GM23338 (cell line): ENCODE measurements at regions not wholly inside any gene's neighbourhood (a gene's known extent, or its start where the extent isn't known, plus 50 kb on each side); places are given as distances from the start of the nearest gene placed in this dataset.

Experiments
- ATAC-seq: fragments of 200-7000 bp; cut with Tn5 transposase; 3 replicates; pipeline ENCODE4 v1.9.1; 2020
- DNase-seq: peaks from one replicate; pipeline ENCODE4 v3.0.0-alpha.2; 2015; ENCODE audit warnings: low spot score
- H2AFZ ChIP-seq: fragments of 200-600 bp; sonication (generic); 2 replicates; pipeline ENCODE4 v1.8.0; 2016; ENCODE audit warnings: antibody characterized with exemption, mild to moderate bottlenecking, moderate library complexity
- H3F3A ChIP-seq: fragments of 200-600 bp; sonication (generic); replicated peaks from 2 replicates; pipeline ENCODE4 v1.8.0; 2017; ENCODE audit warnings: antibody characterized with exemption, mixed run types, low read depth
- H3K27ac ChIP-seq: fragments of 200-600 bp; sonication (generic); 2 replicates; pipeline ENCODE4 v1.6.1; 2016; ENCODE audit warnings: low read depth
- H3K27me3 ChIP-seq: fragments of 200-600 bp; sonication (generic); 2 replicates; pipeline ENCODE4 v1.8.0; 2016; ENCODE audit warnings: mild to moderate bottlenecking, mixed run types, moderate library complexity; ENCODE audit not compliant: insufficient read depth
- H3K36me3 ChIP-seq: fragments of 200-600 bp; sonication (generic); 2 replicates; pipeline ENCODE4 v1.8.0; 2016; ENCODE audit warnings: mild to moderate bottlenecking; ENCODE audit not compliant: insufficient read depth
- H3K4me1 ChIP-seq: fragments of 200-600 bp; sonication (generic); 2 replicates; pipeline ENCODE4 v1.8.0; 2016; ENCODE audit warnings: mild to moderate bottlenecking, moderate library complexity; ENCODE audit not compliant: insufficient read depth
- H3K4me2 ChIP-seq: fragments of 200-600 bp; sonication (generic); 2 replicates; pipeline ENCODE4 v1.7.1; 2017; ENCODE audit warnings: mixed run types
- H3K4me3 ChIP-seq: fragments of 200-600 bp; sonication (generic); 2 replicates; pipeline ENCODE4 v1.6.1; 2016; ENCODE audit warnings: mixed run types
- H3K79me2 ChIP-seq: fragments of 200-600 bp; sonication (generic); replicated peaks from 2 replicates; pipeline ENCODE4 v1.8.0; 2017; ENCODE audit warnings: mild to moderate bottlenecking; ENCODE audit not compliant: insufficient read depth
- H3K9me2 ChIP-seq: fragments of 200-600 bp; sonication (generic); 2 replicates; pipeline ENCODE4 v1.8.0; 2017; ENCODE audit not compliant: insufficient read depth
- H4K20me1 ChIP-seq: fragments of 200-600 bp; sonication (generic); replicated peaks from 2 replicates; pipeline ENCODE4 v1.8.0; 2017; ENCODE audit warnings: mild to moderate bottlenecking; ENCODE audit not compliant: insufficient read depth
- H3K27ac Mint-ChIP-seq: 2 replicates; pipeline ENCODE4 v1.8.0; 2020; ENCODE audit warnings: inconsistent platforms, mild to moderate bottlenecking, moderate library complexity, mixed read lengths
- H3K27me3 Mint-ChIP-seq: 3 replicates; pipeline ENCODE4 v1.8.0; 2022; ENCODE audit warnings: low read depth, mild to moderate bottlenecking, moderate library complexity, mixed read lengths, inconsistent platforms; ENCODE audit not compliant: insufficient read depth, poor library complexity
- H3K36me3 Mint-ChIP-seq: 3 replicates; pipeline ENCODE4 v1.8.0; 2021; ENCODE audit warnings: low read depth, mild to moderate bottlenecking, inconsistent platforms, moderate library complexity, mixed read lengths
- H3K4me1 Mint-ChIP-seq: 3 replicates; pipeline ENCODE4 v1.8.0; 2020; ENCODE audit warnings: mild to moderate bottlenecking, inconsistent platforms, mixed read lengths
- H3K4me3 Mint-ChIP-seq: 3 replicates; pipeline ENCODE4 v1.8.0; 2021; ENCODE audit warnings: moderate library complexity, mild to moderate bottlenecking, inconsistent platforms, mixed read lengths
- H3K9me3 Mint-ChIP-seq: 3 replicates; pipeline ENCODE4 v1.8.0; 2020; ENCODE audit warnings: moderate library complexity, mild to moderate bottlenecking, inconsistent platforms, mixed read lengths
- CREB1 ChIP-seq: fragments of 250-450 bp; sonication (Bioruptor Pico); IDR thresholded peaks from 2 replicates; pipeline ENCODE4 v1.5.0; 2020; ENCODE audit warnings: low read depth, mild to moderate bottlenecking, moderate library complexity
- EZH2phosphoT487 ChIP-seq: fragments of 200-600 bp; sonication (generic); IDR thresholded peaks from one replicate; pipeline ENCODE4 v1.8.1; 2018; ENCODE audit warnings: antibody characterized with exemption; ENCODE audit not compliant: unreplicated experiment
- ZNF114 ChIP-seq: fragments of 250-450 bp; sonication (Bioruptor Pico); IDR thresholded peaks from 2 replicates; pipeline ENCODE4 v1.5.0; 2020; ENCODE audit warnings: mild to moderate bottlenecking, moderate library complexity
- ZNF331 ChIP-seq: fragments of 250-450 bp; sonication (Bioruptor Pico); IDR thresholded peaks from 2 replicates; pipeline ENCODE4 v1.5.0; 2020; ENCODE audit warnings: low read depth, mild to moderate bottlenecking, moderate library complexity
- ZNF462 ChIP-seq: fragments of 250-450 bp; sonication (Bioruptor Pico); IDR thresholded peaks from 2 replicates; pipeline ENCODE4 v1.5.0; 2020; ENCODE audit warnings: mild to moderate bottlenecking, moderate library complexity

- DNase-seq: no peak
- H3K36me3 Mint-ChIP-seq: peaks cover 6% of the 10 kb centered on the region; the same call in 2 of the 3 replicates
- H3K27me3 ChIP-seq: no peaks in the 10 kb centered on the region
- no peak overlapping the region for H3K4me2 ChIP-seq
- H3K4me3 ChIP-seq: no peak overlapping the region
- no peaks in the 10 kb centered on the region for H3F3A ChIP-seq
- no peak overlapping the region for H3K4me3 Mint-ChIP-seq
- H3K27me3 Mint-ChIP-seq: peaks cover 1% of the 10 kb centered on the region
- H3K79me2 ChIP-seq: no peaks in the 10 kb centered on the region
- TF ChIP-seq EZH2phosphoT487 (no peak), ZNF114 (CRISPR knock-in tag) (no peak), ZNF462 (no peak)
- H2AFZ ChIP-seq: no peak overlapping the region
- H3K36me3 ChIP-seq: no peaks in the 10 kb centered on the region
- H3K27ac Mint-ChIP-seq: no peak overlapping the region
- peaks cover 13% of the 10 kb centered on the region for H3K9me3 Mint-ChIP-seq
- no peak for ATAC-seq
- H3K4me1 ChIP-seq: no peaks in the 10 kb centered on the region
- H3K4me1 Mint-ChIP-seq: no peaks in the 10 kb centered on the region
- H3K9me2 ChIP-seq: peaks cover 22% of the 10 kb centered on the region; the same call in 1 of the 2 replicates
- no peaks in the 10 kb centered on the region for H4K20me1 ChIP-seq
- no peak overlapping the region for H3K27ac ChIP-seq
Observed at GRCh38 chr18:42486271-42486670, 531.2 kb downstream of the PIK3C3 start.

- no peak for TF ChIP-seq ZNF114 (CRISPR knock-in tag)
- TF ChIP-seq ZNF331 (CRISPR knock-in tag): no peak
- no peak for TF ChIP-seq CREB1 (CRISPR knock-in tag)
- Histone ChIP-seq H3K4me1 (no peaks in the 10 kb centered on the region), H2AFZ (no peak overlapping the region), H4K20me1 (no peaks in the 10 kb centered on the region), H3F3A (no peaks in the 10 kb centered on the region), H3K27ac (no peak overlapping the region), H3K4me3 (no peak overlapping the region), H3K4me2 (no peak overlapping the region), H3K9me2 (0 out of 2 replicates have a peak, but pooled peaks cover 9% of the 10 kb centered on the region), H3K36me3 (no peaks in the 10 kb centered on the region), H3K79me2 (no peaks in the 10 kb centered on the region), H3K27me3 (no peaks in the 10 kb centered on the region)
- Mint-ChIP-seq H3K4me1 (no peaks in the 10 kb centered on the region), H3K27me3 (peaks cover 2% of the 10 kb centered on the region), H3K27ac (no peak overlapping the region), H3K9me3 (no peaks in the 10 kb centered on the region), H3K4me3 (no peak overlapping the region), H3K36me3 (no peaks in the 10 kb centered on the region)
- no peak for DNase-seq
- ATAC-seq: no peak
Observed at GRCh38 chr18:42508683-42509296, 553.8 kb downstream of the PIK3C3 start.
